ENCODE measurements at regions not wholly inside any gene's neighbourhood (a gene's known extent, or its start where the extent isn't known, plus 50 kb on each side); places are given as distances from the start of the nearest gene placed in this dataset.

DNA sequence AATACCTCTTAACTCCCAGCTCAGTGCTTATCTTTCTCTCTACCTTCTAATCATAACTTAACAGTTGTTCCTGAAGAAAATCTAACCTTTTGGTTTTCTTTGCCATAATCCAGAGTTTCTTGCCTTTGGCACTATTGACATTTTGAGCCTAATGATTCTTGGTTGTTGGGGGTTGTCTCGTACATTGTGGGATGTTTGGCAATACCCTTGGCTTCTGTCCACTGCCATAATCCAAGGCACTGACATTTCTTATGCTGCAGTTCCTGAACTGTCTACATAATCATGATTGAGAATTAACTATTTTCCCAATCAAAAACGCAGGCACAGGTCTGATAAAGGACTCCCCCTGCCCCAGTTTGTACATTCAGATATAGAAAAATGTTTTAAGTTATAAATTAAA, 203.2 kb upstream of the MEX3C start:
- TF ChIP-seq CTCF (IDR thresholded peaks at IDR 0.05) (no peak), POLR2A (IDR thresholded peaks at IDR 0.05) (no peak)

Measured in heart left ventricle (tissue), 13 donors.